HepG2 (cell line): ENCODE measurements at regions not wholly inside any gene's neighbourhood (a gene's known extent, or its start where the extent isn't known, plus 50 kb on each side); places are given as distances from the start of the nearest gene placed in this dataset.

Source experiments
- ATAC-seq: fragments of 200-7000 bp; cut with Tn5 transposase; 3 replicates; pipeline ENCODE4 v1.9.1; 2020; ENCODE audit warnings: mild to moderate bottlenecking, moderate library complexity
- BruUV-seq: library from RNA; stranded (reverse); fragments of 400-500 nt; replicated peaks from 2 replicates; lab custom pipeline; 2021; lab: Mats Ljungman, UMichigan
- CTCF ChIA-PET: fragments of 300-600 bp; formaldehyde crosslinking; extraction: SDS; loops from one replicate; lab custom pipeline; 2021; ENCODE audit warnings: low total read pairs, inconsistent platforms, low intra/inter-chr PET ratio; lab: Yijun Ruan, JAX
- POLR2A ChIA-PET: fragments of 350-600 bp; sonication (Branson Sonifier 250); formaldehyde crosslinking; loops from one replicate; lab custom pipeline; 2020; ENCODE audit warnings: antibody characterized with exemption, inconsistent platforms; lab: Yijun Ruan, JAX
- DNase-seq: peaks from one replicate; pipeline ENCODE4 v3.0.0-alpha.2; 2015; ENCODE audit warnings: low spot score
- FAIRE-seq: peaks from 3 replicates; lab custom pipeline; 2011; peaks lifted over from hg19 to GRCh38; lab: Jason Lieb, UNC
- H2AFZ ChIP-seq: one replicate; pipeline ENCODE4 v1.6.1; 2011; ENCODE audit warnings: low read length, inconsistent platforms
- H3K27ac ChIP-seq: fragments of 300-600 bp; 3 replicates; pipeline ENCODE4 v1.8.0; 2011; ENCODE audit warnings: mixed run types, mild to moderate bottlenecking, mixed read lengths, low read length, inconsistent platforms; ENCODE audit not compliant: insufficient read depth; ENCODE audit errors: extremely low read length
- H3K27me3 ChIP-seq, 2 experiments: fragments of 200-600 bp in 1 of 2; 2 replicates in 1 of 2; 3 replicates in 1 of 2; pipeline versions ENCODE4 v1.6.0 to v1.8.0; 2011; ENCODE audit warnings: low read length in 2 of 2, mild to moderate bottlenecking in 2 of 2, moderate library complexity in 2 of 2, inconsistent platforms in 1 of 2; ENCODE audit not compliant: insufficient read depth in 2 of 2, control insufficient read depth in 1 of 2
- H3K36me3 ChIP-seq, 2 experiments: fragments of 200-600 bp in 1 of 2; replicated peaks in 1 of 2; 2 replicates in 1 of 2; 3 replicates in 1 of 2; pipeline versions ENCODE4 v1.5.1 to v1.8.0; 2011; ENCODE audit warnings: low read length in 2 of 2, inconsistent platforms in 1 of 2; ENCODE audit not compliant: insufficient read depth in 2 of 2, control insufficient read depth in 1 of 2
- H3K4me1 ChIP-seq: 2 replicates; pipeline ENCODE4 v1.5.1; 2012; ENCODE audit warnings: low read length, inconsistent platforms; ENCODE audit not compliant: insufficient read depth
- H3K4me2 ChIP-seq: 2 replicates; pipeline ENCODE4 v1.6.0; 2011; ENCODE audit warnings: low read depth, low read length, inconsistent platforms
- H3K4me3 ChIP-seq, 3 experiments: fragments of 200-600 bp in 1 of 3; sonication (generic), shearing (Covaris generic) in 1 of 3; replicated peaks in 1 of 3; 2 replicates each; pipeline ENCODE4 v1.5.1; 2011 to 2016; ENCODE audit warnings: low read length in 3 of 3, inconsistent platforms in 2 of 3, low read depth in 2 of 3, mild to moderate bottlenecking in 2 of 3, control low read depth in 1 of 3, mixed read lengths in 1 of 3; ENCODE audit not compliant: insufficient read depth in 1 of 3
- H3K79me2 ChIP-seq: one replicate; pipeline ENCODE4 v1.6.1; 2011; ENCODE audit warnings: low read length, inconsistent platforms; ENCODE audit not compliant: insufficient read depth
- H3K9ac ChIP-seq: 2 replicates; pipeline ENCODE4 v1.6.0; 2011; ENCODE audit warnings: mild to moderate bottlenecking, low read depth, low read length, inconsistent platforms; ENCODE audit not compliant: insufficient read depth
- H3K9me3 ChIP-seq: 2 replicates; pipeline ENCODE4 v1.5.1; 2012; ENCODE audit warnings: mild to moderate bottlenecking, low read length
- H4K20me1 ChIP-seq: 2 replicates; pipeline ENCODE4 v1.6.0; 2011; ENCODE audit warnings: inconsistent platforms, mild to moderate bottlenecking, low read length, moderate library complexity; ENCODE audit not compliant: insufficient read depth
- DMTF1 ChIP-seq: sonication (generic); formaldehyde crosslinking; IDR thresholded peaks from 2 replicates; pipeline ENCODE4 v1.4.0; 2020; ENCODE audit warnings: mild to moderate bottlenecking, missing genetic modification reagents
- MAFF ChIP-seq: IDR thresholded peaks from 2 replicates; pipeline ENCODE4 v1.6.1; 2011; ENCODE audit warnings: low read depth, low read length, improper control_type of control experiment
- MAFK ChIP-seq, 2 experiments: IDR thresholded peaks in 1 of 2; conservative IDR thresholded peaks in 1 of 2; 2 replicates each; pipeline ENCODE4 v1.6.1; 2011; ENCODE audit warnings: improper control_type of control experiment in 2 of 2, low read length in 2 of 2
- MLXIP ChIP-seq: sonication (generic); formaldehyde crosslinking; IDR thresholded peaks from 2 replicates; pipeline ENCODE4 v1.9.0; 2021; ENCODE audit warnings: missing genetic modification reagents, borderline replicate concordance
- POLR2AphosphoS2 ChIP-seq: IDR thresholded peaks from 2 replicates; pipeline ENCODE4 v1.6.1; 2011; ENCODE audit warnings: low read depth, low read length, improper control_type of control experiment
- RXRA ChIP-seq: sonication (generic); formaldehyde crosslinking; IDR thresholded peaks from 2 replicates; pipeline ENCODE4 v1.5.1; 2020; ENCODE audit warnings: missing genetic modification reagents
- ZNF205 ChIP-seq: IDR thresholded peaks from 2 replicates; pipeline ENCODE4 v1.6.1; 2018; ENCODE audit warnings: missing biosample characterization, missing genetic modification reagents
- ZNF615 ChIP-seq: sonication (generic); formaldehyde crosslinking; IDR thresholded peaks from 2 replicates; pipeline ENCODE4 v1.5.0; 2020; ENCODE audit warnings: mild to moderate bottlenecking, missing genetic modification reagents, borderline replicate concordance
- WGBS: methylation state at CpG from one replicate; pipeline ENCODE4 v1.1.6; 2017; ENCODE audit warnings: low lambda C conversion rate; 5-methylcytosine and 5-hydroxymethylcytosine counted together
- in situ Hi-C: cut with HindIII; loops from 2 replicates; pipeline ENCODE4 v1.10.0; 2017; ENCODE audit warnings: low pct_unique_long_range_greater_than_20kb; ENCODE audit not compliant: extremely low pct_ligation_motif_present
- intact Hi-C: fragments of 100-400 bp; cut with micrococcal nuclease; formaldehyde crosslinking; loops from one replicate; pipeline ENCODE4 v1.10.0; 2022; ENCODE audit not compliant: unreplicated experiment

GRCh38 chr11:127330044-127330443, 329.5 kb upstream of the KIRREL3 start:
- no peak for FAIRE-seq
- no peak for DNase-seq
- Histone ChIP-seq H2AFZ (no peak overlapping the region), H3K79me2 (no peaks in the 10 kb centered on the region), H4K20me1 (no peaks in the 10 kb centered on the region), H3K4me1 (no peaks in the 10 kb centered on the region), H3K4me3 (no peak overlapping the region), H3K36me3 (no peaks in the 10 kb centered on the region), H3K27ac (no peak overlapping the region), H3K27me3 (no peaks in the 10 kb centered on the region; a peak in 1 of 5 replicates), H3K4me2 (no peak overlapping the region), H3K9me3 (peaks cover 45% of the 10 kb centered on the region), H3K9ac (no peak overlapping the region)
- in situ Hi-C loops (no loop called here), intact Hi-C loops (no loop called here)
- no peak for ATAC-seq
- ChIA-PET POLR2A (no interaction called here), CTCF (no interaction called here)
- TF ChIP-seq MAFF = peak; percentile 50; the same call in 1 of the 2 replicates
- peak in 1 of 2 experiments; percentile 72; a peak in 3 of 4 replicates for TF ChIP-seq MAFK (conservative IDR thresholded peaks at IDR 0.05 in 1 of 2, IDR thresholded peaks at IDR 0.05 in 1 of 2; ENCODE audit: low read length in 2 of 2)
- TF ChIP-seq DMTF1 = no peak
- no TSS peak for BruUV-seq
- WGBS = 2% methylated on average over 3 of the region's 3 CpGs

GRCh38 chr11:127308291-127308690, 307.7 kb upstream of the KIRREL3 start:
- no peak overlapping the region for H3K9ac ChIP-seq
- ATAC-seq = no peak
- in situ Hi-C loops = no loop called here

More at GRCh38 chr11:127308291-127308690, 307.7 kb upstream of the KIRREL3 start:
- DNase-seq (no peak), FAIRE-seq (no peak)
- no TSS peak for BruUV-seq
- Histone ChIP-seq H2AFZ (no peak overlapping the region), H3K9me3 (peaks cover 35% of the 10 kb centered on the region), H3K27me3 (no peaks in the 10 kb centered on the region; a peak in 1 of 5 replicates), H3K79me2 (no peaks in the 10 kb centered on the region), H4K20me1 (no peaks in the 10 kb centered on the region), H3K36me3 (no peaks in the 10 kb centered on the region), H3K27ac (no peak overlapping the region), H3K4me2 (no peak overlapping the region), H3K4me3 (no peak overlapping the region), H3K4me1 (no peaks in the 10 kb centered on the region)
- 4% methylated on average over 2 of the region's 2 CpGs for WGBS
- no peak for TF ChIP-seq ZNF615 (CRISPR knock-in tag)
- TF ChIP-seq MLXIP (CRISPR knock-in tag) = no peak
- TF ChIP-seq ZNF205 (CRISPR knock-in tag) = no peak
- no peak for TF ChIP-seq POLR2AphosphoS2
- no peak for TF ChIP-seq RXRA (CRISPR knock-in tag)
- CTCF ChIA-PET = no interaction called here
- intact Hi-C loops = no loop called here
- POLR2A ChIA-PET = no interaction called here
